ENCODE measurements at regions not wholly inside any gene's neighbourhood (a gene's known extent, or its start where the extent isn't known, plus 50 kb on each side); places are given as distances from the start of the nearest gene placed in this dataset.
A peak's percentile ranks its signal among the peaks of the same experiment; 100 is the strongest.

- no peak overlapping the region for H3K4me3 ChIP-seq (replicated peaks; ENCODE audit: low read depth, low read length)
- DNase-seq (ENCODE audit: low read depth): no peak
- no peak for TF ChIP-seq CTCF (IDR thresholded peaks at IDR 0.05; ENCODE audit: low read length, missing control alignments)
These were observed 409.4 kb upstream of the DAB1 start for GRCh38 chr1:57833296-57833695.

- DNase-seq (ENCODE audit: low read depth): no peak
- no peak for TF ChIP-seq CTCF (IDR thresholded peaks at IDR 0.05; ENCODE audit: low read length, missing control alignments)
These were observed 408.8 kb upstream of the DAB1 start for GRCh38 chr1:57832612-57833011.

GRCh38 chr1:57831624-57832023, 407.8 kb upstream of the DAB1 start:
- TF ChIP-seq CTCF (IDR thresholded peaks at IDR 0.05; ENCODE audit: low read length, missing control alignments): no peak
- peak; percentile 51 for DNase-seq (ENCODE audit: low read depth)
- H3K4me3 ChIP-seq (replicated peaks; ENCODE audit: low read depth, low read length): no peak overlapping the region

More at GRCh38 chr1:57832612-57833011, 408.8 kb upstream of the DAB1 start:
- H3K4me3 ChIP-seq (replicated peaks; ENCODE audit: low read depth, low read length): no peak overlapping the region

- no peak overlapping the region for H3K4me3 ChIP-seq (replicated peaks; ENCODE audit: low read depth, low read length)
- no peak for DNase-seq (ENCODE audit: low read depth)
- TF ChIP-seq CTCF (IDR thresholded peaks at IDR 0.05; ENCODE audit: low read length, missing control alignments): no peak
These were observed 402.7 kb upstream of the DAB1 start for GRCh38 chr1:57826535-57826934.

- no peak for DNase-seq (ENCODE audit: low read depth)
- TF ChIP-seq CTCF (IDR thresholded peaks at IDR 0.05; ENCODE audit: low read length, missing control alignments): no peak
- H3K4me3 ChIP-seq (replicated peaks; ENCODE audit: low read depth, low read length): no peak overlapping the region
These were observed 400.7 kb upstream of the DAB1 start for GRCh38 chr1:57824535-57824934.

- no peak for DNase-seq (ENCODE audit: low read depth)
- no peak for TF ChIP-seq CTCF (IDR thresholded peaks at IDR 0.05; ENCODE audit: low read length, missing control alignments)
- H3K4me3 ChIP-seq (replicated peaks; ENCODE audit: low read depth, low read length): no peak overlapping the region
These were observed 396.7 kb upstream of the DAB1 start for GRCh38 chr1:57820356-57821095.

- TF ChIP-seq CTCF (IDR thresholded peaks at IDR 0.05; ENCODE audit: low read length, missing control alignments): no peak
- no peak for DNase-seq (ENCODE audit: low read depth)
- no peak overlapping the region for H3K4me3 ChIP-seq (replicated peaks; ENCODE audit: low read depth, low read length)
These were observed 396.0 kb upstream of the DAB1 start for GRCh38 chr1:57819893-57820292.
